K562 (cell line): ENCODE measurements at regions not wholly inside any gene's neighbourhood (a gene's known extent, or its start where the extent isn't known, plus 50 kb on each side); places are given as distances from the start of the nearest gene placed in this dataset.

Experiments used
- ATAC-seq: fragments of 200-7000 bp; cut with Tn5 transposase; 3 replicates; pipeline ENCODE4 v1.9.1; 2020; ENCODE audit warnings: moderate library complexity
- BruUV-seq: library from RNA; stranded (reverse); fragments of 400-500 nt; replicated peaks from 2 replicates; lab custom pipeline; 2021; lab: Mats Ljungman, UMichigan
- CTCF ChIA-PET: fragments of 300-600 bp; formaldehyde crosslinking; extraction: SDS; loops from one replicate; lab custom pipeline; 2021; ENCODE audit warnings: low intra/inter-chr PET ratio; lab: Yijun Ruan, JAX
- POLR2A ChIA-PET: fragments of 300-600, 350-650 bp; sonication (Branson Sonifier 250); formaldehyde crosslinking; extraction: SDS; loops from one replicate; lab custom pipeline; 2021; ENCODE audit warnings: antibody characterized with exemption, inconsistent platforms; lab: Yijun Ruan, JAX
- DNase-seq, 4 experiments: peaks; one replicate each; pipeline versions ENCODE4 v3.0.0 to v3.0.0-alpha.2; 2011 to 2018; ENCODE audit warnings: low spot score in 3 of 4, mixed read lengths in 3 of 4; ENCODE audit errors: extremely low read depth in 1 of 4
- FAIRE-seq: peaks from 2 replicates; lab custom pipeline; 2011; peaks lifted over from hg19 to GRCh38; lab: Jason Lieb, UNC
- H2AFZ ChIP-seq: 2 replicates; pipeline ENCODE4 v1.6.0; 2011; ENCODE audit warnings: low read depth, low read length, control low read depth, inconsistent platforms
- H3K27ac ChIP-seq: fragments of 200-600 bp; 3 replicates; pipeline ENCODE4 v1.8.0; 2011; ENCODE audit warnings: low read depth, mild to moderate bottlenecking, control low read depth, inconsistent platforms, low read length, moderate library complexity, mixed read lengths; ENCODE audit errors: extremely low read depth
- H3K27me3 ChIP-seq, 2 experiments: fragments of 300-600 bp in 1 of 2; 2 replicates in 1 of 2; 3 replicates in 1 of 2; pipeline versions ENCODE4 v1.6.0 to v1.8.0; 2011; ENCODE audit warnings: inconsistent platforms in 2 of 2, low read length in 2 of 2, mild to moderate bottlenecking in 1 of 2, mixed read lengths in 1 of 2, moderate library complexity in 1 of 2; ENCODE audit not compliant: control insufficient read depth in 2 of 2, insufficient read depth in 2 of 2
- H3K36me3 ChIP-seq: fragments of 300-600 bp; 3 replicates; pipeline ENCODE4 v1.8.0; 2011; ENCODE audit warnings: mild to moderate bottlenecking, low read length, inconsistent platforms; ENCODE audit not compliant: control insufficient read depth, insufficient read depth
- H3K4me1 ChIP-seq, 2 experiments: fragments of 200-600 bp in 1 of 2; replicated peaks in 1 of 2; 2 replicates in 1 of 2; 3 replicates in 1 of 2; pipeline versions ENCODE4 v1.5.1 to v1.8.0; 2011; ENCODE audit warnings: inconsistent platforms in 2 of 2, low read length in 2 of 2, mild to moderate bottlenecking in 1 of 2, mixed read lengths in 1 of 2, moderate library complexity in 1 of 2; ENCODE audit not compliant: control insufficient read depth in 2 of 2, insufficient read depth in 2 of 2
- H3K4me2 ChIP-seq: 2 replicates; pipeline ENCODE4 v1.6.1; 2011; ENCODE audit warnings: low read length, control low read depth, inconsistent platforms, mixed read lengths; ENCODE audit not compliant: insufficient read depth
- H3K4me3 ChIP-seq: fragments of 200-600 bp; sonication (generic), shearing (Covaris generic); 2 replicates; pipeline ENCODE4 v1.5.1; 2016; ENCODE audit warnings: control low read depth, inconsistent platforms
- H3K79me2 ChIP-seq: fragments of 200-600 bp; 3 replicates; pipeline ENCODE4 v1.8.0; 2011; ENCODE audit warnings: low read length, inconsistent platforms; ENCODE audit not compliant: control insufficient read depth, insufficient read depth
- H3K9ac ChIP-seq, 2 experiments: 2 replicates each; pipeline versions ENCODE4 v1.6.0 to v1.6.1; 2011; ENCODE audit warnings: low read depth in 2 of 2, low read length in 2 of 2, control low read depth in 1 of 2, inconsistent platforms in 1 of 2, mild to moderate bottlenecking in 1 of 2, mixed read lengths in 1 of 2; ENCODE audit not compliant: insufficient read depth in 1 of 2
- H3K9me1 ChIP-seq: one replicate; pipeline ENCODE4 v1.6.0; 2011; ENCODE audit warnings: inconsistent platforms, mild to moderate bottlenecking, low read length, moderate library complexity; ENCODE audit not compliant: control insufficient read depth, insufficient read depth
- H3K9me3 ChIP-seq: replicated peaks from 2 replicates; pipeline ENCODE4 v1.5.1; 2011; ENCODE audit warnings: low read depth, low read length, inconsistent platforms; ENCODE audit not compliant: control insufficient read depth, insufficient read depth
- H4K20me1 ChIP-seq: replicated peaks from 2 replicates; pipeline ENCODE4 v1.6.1; 2011; ENCODE audit warnings: low read length, inconsistent platforms, mixed read lengths; ENCODE audit not compliant: control insufficient read depth, insufficient read depth
- HDAC2 ChIP-seq: fragments of 450-650 bp; IDR thresholded peaks from 2 replicates; pipeline ENCODE4 v1.6.1; 2016; ENCODE audit warnings: mild to moderate bottlenecking
- NFIX ChIP-seq: fragments of 250-450 bp; sonication (Bioruptor Pico); IDR thresholded peaks from 2 replicates; pipeline ENCODE4 v1.4.0; 2020; ENCODE audit warnings: low read depth, mild to moderate bottlenecking, moderate library complexity
- RHOXF2B ChIP-seq: fragments of 250-450 bp; sonication (Bioruptor Pico); conservative IDR thresholded peaks from 2 replicates; pipeline ENCODE4 v1.5.1; 2021
- SAFB ChIP-seq: fragments of 200-400 bp; formaldehyde crosslinking; IDR thresholded peaks from 2 replicates; pipeline ENCODE4 v1.6.1; 2017; ENCODE audit warnings: low read depth, low read length, borderline replicate concordance
- WGBS: fragments of 100-300 bp; shearing (Covaris generic); methylation state at CpG from one replicate; pipeline ENCODE4 v1.1.6; 2016; ENCODE audit warnings: low coverage, mixed read lengths; ENCODE audit not compliant: insufficient coverage; ENCODE audit errors: missing lambda C conversion rate; 5-methylcytosine and 5-hydroxymethylcytosine counted together
- in situ Hi-C: fragments of 300-500 bp; cut with MboI; formaldehyde crosslinking; loops from 4 replicates; pipeline ENCODE4 v1.15.0; 2018; ENCODE audit warnings: inconsistent platforms, mixed read lengths
- intact Hi-C: fragments of 100-400 bp; cut with micrococcal nuclease; formaldehyde crosslinking; loops from 2 replicates; pipeline ENCODE4 v1.14.2; 2022
- TF ChIP-seq, protein P1 (sequence below): sonication (generic); formaldehyde crosslinking; IDR thresholded peaks from 2 replicates; pipeline ENCODE4 v1.8.0; 2022; ENCODE audit warnings: mild to moderate bottlenecking, missing genetic modification reagents, borderline replicate concordance
- TF ChIP-seq, protein P2 (sequence below): fragments of 450-650 bp; conservative IDR thresholded peaks from 2 replicates; pipeline ENCODE4 v1.6.1; 2016; ENCODE audit warnings: missing genetic modification characterization, low read depth, mild to moderate bottlenecking, missing compliant biosample characterization, moderate library complexity
- TF ChIP-seq, protein P3 (sequence below): fragments of 450-650 bp; formaldehyde crosslinking; IDR thresholded peaks from 2 replicates; pipeline ENCODE4 v1.4.0; 2020; ENCODE audit warnings: mild to moderate bottlenecking, moderate library complexity

DNA sequence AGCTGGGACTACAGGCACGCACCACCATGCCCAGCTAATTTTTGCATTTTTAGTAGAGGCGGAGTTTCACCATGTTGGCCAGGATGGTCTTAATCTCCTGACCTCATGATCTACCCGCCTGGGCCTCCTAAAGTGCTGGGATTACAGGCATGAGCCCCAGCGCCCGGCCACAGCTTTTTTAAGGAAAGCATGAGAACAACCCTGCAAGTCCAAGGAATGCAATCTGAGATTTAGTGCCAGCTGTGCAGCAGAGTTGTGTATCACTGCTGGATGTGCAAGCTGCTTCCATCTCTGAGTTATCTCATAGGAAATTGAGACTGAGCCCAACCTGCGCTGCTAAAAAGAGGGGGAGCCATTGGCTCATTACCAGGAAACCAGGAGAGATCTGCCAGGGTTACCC is 399.9 kb upstream of the CYRIA start:
- H3K4me3 ChIP-seq = no peak overlapping the region
- H3K9me1 ChIP-seq = no peaks in the 10 kb centered on the region
- FAIRE-seq = no peak
- no peak for DNase-seq
- no peaks in the 10 kb centered on the region for H3K79me2 ChIP-seq
- H3K27ac ChIP-seq = no peak overlapping the region
- WGBS = 0% methylated on average over 6 of the region's 6 CpGs
- intact Hi-C loops = loop anchor here (10.0 kb wide), 1 partner anchor 239 kb away; no protein-coding TSS in a partner anchor
- no peak overlapping the region for H3K4me2 ChIP-seq
- TF ChIP-seq, protein P1, sequence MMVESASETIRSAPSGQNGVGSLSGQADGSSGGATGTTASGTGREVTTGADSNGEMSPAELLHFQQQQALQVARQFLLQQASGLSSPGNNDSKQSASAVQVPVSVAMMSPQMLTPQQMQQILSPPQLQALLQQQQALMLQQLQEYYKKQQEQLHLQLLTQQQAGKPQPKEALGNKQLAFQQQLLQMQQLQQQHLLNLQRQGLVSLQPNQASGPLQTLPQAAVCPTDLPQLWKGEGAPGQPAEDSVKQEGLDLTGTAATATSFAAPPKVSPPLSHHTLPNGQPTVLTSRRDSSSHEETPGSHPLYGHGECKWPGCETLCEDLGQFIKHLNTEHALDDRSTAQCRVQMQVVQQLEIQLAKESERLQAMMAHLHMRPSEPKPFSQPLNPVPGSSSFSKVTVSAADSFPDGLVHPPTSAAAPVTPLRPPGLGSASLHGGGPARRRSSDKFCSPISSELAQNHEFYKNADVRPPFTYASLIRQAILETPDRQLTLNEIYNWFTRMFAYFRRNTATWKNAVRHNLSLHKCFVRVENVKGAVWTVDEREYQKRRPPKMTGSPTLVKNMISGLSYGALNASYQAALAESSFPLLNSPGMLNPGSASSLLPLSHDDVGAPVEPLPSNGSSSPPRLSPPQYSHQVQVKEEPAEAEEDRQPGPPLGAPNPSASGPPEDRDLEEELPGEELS = no peak
- no peak for TF ChIP-seq NFIX
- no peak for TF ChIP-seq HDAC2
- TF ChIP-seq SAFB = no peak
- TF ChIP-seq, protein P2, sequence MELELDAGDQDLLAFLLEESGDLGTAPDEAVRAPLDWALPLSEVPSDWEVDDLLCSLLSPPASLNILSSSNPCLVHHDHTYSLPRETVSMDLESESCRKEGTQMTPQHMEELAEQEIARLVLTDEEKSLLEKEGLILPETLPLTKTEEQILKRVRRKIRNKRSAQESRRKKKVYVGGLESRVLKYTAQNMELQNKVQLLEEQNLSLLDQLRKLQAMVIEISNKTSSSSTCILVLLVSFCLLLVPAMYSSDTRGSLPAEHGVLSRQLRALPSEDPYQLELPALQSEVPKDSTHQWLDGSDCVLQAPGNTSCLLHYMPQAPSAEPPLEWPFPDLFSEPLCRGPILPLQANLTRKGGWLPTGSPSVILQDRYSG = no peak
- no peak for TF ChIP-seq RHOXF2B (CRISPR knock-in tag)
- TF ChIP-seq, protein P3, sequence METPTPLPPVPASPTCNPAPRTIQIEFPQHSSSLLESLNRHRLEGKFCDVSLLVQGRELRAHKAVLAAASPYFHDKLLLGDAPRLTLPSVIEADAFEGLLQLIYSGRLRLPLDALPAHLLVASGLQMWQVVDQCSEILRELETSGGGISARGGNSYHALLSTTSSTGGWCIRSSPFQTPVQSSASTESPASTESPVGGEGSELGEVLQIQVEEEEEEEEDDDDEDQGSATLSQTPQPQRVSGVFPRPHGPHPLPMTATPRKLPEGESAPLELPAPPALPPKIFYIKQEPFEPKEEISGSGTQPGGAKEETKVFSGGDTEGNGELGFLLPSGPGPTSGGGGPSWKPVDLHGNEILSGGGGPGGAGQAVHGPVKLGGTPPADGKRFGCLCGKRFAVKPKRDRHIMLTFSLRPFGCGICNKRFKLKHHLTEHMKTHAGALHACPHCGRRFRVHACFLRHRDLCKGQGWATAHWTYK (CRISPR knock-in tag) = no peak
- CTCF ChIA-PET = no interaction called here
- POLR2A ChIA-PET = no interaction called here
- H2AFZ ChIP-seq = no peak overlapping the region
- in situ Hi-C loops = no loop called here
- H4K20me1 ChIP-seq = no peaks in the 10 kb centered on the region
- H3K36me3 ChIP-seq = no peaks in the 10 kb centered on the region
- H3K9ac ChIP-seq = no peak overlapping the region
- H3K27me3 ChIP-seq = no peaks in the 10 kb centered on the region
- no peaks in the 10 kb centered on the region for H3K9me3 ChIP-seq
- BruUV-seq = no TSS peak
- H3K4me1 ChIP-seq = no peaks in the 10 kb centered on the region
- no peak for ATAC-seq
